Endothelial cell of umbilical vein (primary cell): ENCODE measurements at regions not wholly inside any gene's neighbourhood (a gene's known extent, or its start where the extent isn't known, plus 50 kb on each side); places are given as distances from the start of the nearest gene placed in this dataset.

ENCODE experiments used
- CTCF ChIP-seq, 2 donors: IDR thresholded peaks; 1 replicate in 1 of 2; 2 replicates in 1 of 2; pipeline ENCODE4 v1.5.1; 2011; ENCODE audit warnings: low read length in 2 of 2, mild to moderate bottlenecking in 2 of 2, moderate library complexity in 2 of 2, control low read depth in 1 of 2, inconsistent platforms in 1 of 2, low read depth in 1 of 2; ENCODE audit not compliant: insufficient read depth in 1 of 2; ENCODE audit errors: extremely low read depth in 1 of 2
- POLR2A ChIP-seq: IDR thresholded peaks from 2 replicates; pipeline ENCODE4 v1.6.1; 2012; ENCODE audit warnings: low read depth, mild to moderate bottlenecking, control low read depth, low read length

DNA sequence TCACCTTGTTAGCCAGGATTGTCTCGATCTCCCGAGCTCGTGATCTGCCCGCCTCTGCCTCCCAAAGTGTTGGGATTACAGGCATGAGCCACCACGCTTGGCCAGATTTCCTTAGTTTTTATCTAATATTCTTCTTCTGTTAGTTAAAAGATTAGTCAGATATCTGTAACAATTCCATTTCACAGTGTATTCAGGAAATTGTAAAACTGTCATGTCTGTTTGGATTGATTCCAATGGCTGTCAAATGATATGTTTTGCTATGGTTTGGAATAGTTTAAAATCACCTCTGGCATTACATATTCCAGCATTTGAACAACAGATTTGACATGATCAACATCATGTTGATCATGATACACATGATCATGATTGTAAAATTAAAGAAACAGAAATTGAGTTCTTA, 193.6 kb upstream of the DAB2 start:
- TF ChIP-seq CTCF (IDR thresholded peaks at IDR 0.05; ENCODE audit: extremely low read depth in 1 of 2, insufficient read depth in 1 of 2, low read depth in 1 of 2, low read length in 2 of 2) (no peak), POLR2A (no peak)
